Activated T-cell treated with anti-CD3 and anti-CD28 coated beads, Interleukin-2, amount 50 U/mL, for 72 hours (primary cell): ENCODE measurements at regions not wholly inside any gene's neighbourhood (a gene's known extent, or its start where the extent isn't known, plus 50 kb on each side); places are given as distances from the start of the nearest gene placed in this dataset.

ENCODE experiments used
- ATAC-seq, 2 donors: fragments of 150-1000 bp; cut with Tn5 transposase; replicated peaks in 1 of 2; 2 replicates each; pipeline ENCODE4 v1.10.0; 2021; ENCODE audit warnings: moderate library complexity in 2 of 2, mild to moderate bottlenecking in 1 of 2
- DNase-seq, 2 donors: peaks; one replicate each; pipeline ENCODE4 v3.0.0; 2021 to 2022; ENCODE audit warnings: mixed read lengths in 1 of 2
- H3K27ac Mint-ChIP-seq: one replicate; pipeline ENCODE4 v1.8.0; 2022; ENCODE audit warnings: mild to moderate bottlenecking, moderate library complexity, mixed read lengths
- H3K27me3 Mint-ChIP-seq: one replicate; pipeline ENCODE4 v1.8.0; 2022; ENCODE audit warnings: low read depth, mixed read lengths
- H3K36me3 Mint-ChIP-seq, 2 donors: one replicate each; pipeline ENCODE4 v1.8.0; 2022; ENCODE audit warnings: mixed read lengths in 2 of 2, mild to moderate bottlenecking in 1 of 2; ENCODE audit not compliant: insufficient read depth in 2 of 2
- H3K4me1 Mint-ChIP-seq: one replicate; pipeline ENCODE4 v1.8.0; 2022; ENCODE audit warnings: low read depth, mixed read lengths
- H3K4me3 Mint-ChIP-seq, 2 donors: one replicate each; pipeline ENCODE4 v1.8.0; 2022; ENCODE audit warnings: mild to moderate bottlenecking in 2 of 2, mixed read lengths in 2 of 2, moderate library complexity in 2 of 2
- H3K9me3 Mint-ChIP-seq, 2 donors: one replicate each; pipeline ENCODE4 v1.8.0; 2022; ENCODE audit warnings: mixed read lengths in 2 of 2

DNA sequence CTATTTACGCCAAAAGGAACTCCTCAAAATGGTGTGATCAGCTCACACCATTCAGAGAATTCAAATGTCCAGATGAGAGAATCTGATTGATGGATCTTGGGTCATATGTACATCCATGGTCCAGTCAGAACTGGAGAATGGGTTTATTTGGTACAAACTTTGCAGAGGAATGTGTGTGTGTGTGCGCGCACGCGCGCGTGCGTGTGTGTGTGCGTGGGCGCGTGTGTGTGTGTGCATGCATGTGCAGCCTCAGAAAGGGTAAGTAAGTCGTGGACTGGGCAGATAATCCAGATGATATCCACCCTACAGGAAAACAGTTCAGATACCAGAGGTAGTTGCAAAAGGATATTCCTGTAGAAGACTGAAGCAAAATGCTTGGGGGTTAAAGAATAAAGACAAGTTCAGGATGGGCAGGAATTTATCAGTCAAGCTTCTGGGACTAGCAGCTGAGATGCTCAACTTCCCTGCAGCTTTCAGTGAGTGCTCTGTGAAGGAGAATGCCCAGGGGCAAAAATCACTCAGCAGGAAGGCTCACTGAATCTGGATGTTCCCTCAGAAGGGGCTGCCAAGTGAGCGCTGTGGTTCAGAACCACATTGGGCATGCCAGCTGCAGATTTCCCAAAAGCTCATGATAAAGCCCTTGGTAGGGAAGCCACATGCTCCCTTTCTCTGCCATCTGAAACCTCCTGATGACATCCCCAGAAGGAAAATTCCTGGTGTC, 440.5 kb upstream of the SGCD start:
- Mint-ChIP-seq H3K9me3 (no peaks in the 10 kb centered on the region), H3K4me1 (no peaks in the 10 kb centered on the region)

DNA sequence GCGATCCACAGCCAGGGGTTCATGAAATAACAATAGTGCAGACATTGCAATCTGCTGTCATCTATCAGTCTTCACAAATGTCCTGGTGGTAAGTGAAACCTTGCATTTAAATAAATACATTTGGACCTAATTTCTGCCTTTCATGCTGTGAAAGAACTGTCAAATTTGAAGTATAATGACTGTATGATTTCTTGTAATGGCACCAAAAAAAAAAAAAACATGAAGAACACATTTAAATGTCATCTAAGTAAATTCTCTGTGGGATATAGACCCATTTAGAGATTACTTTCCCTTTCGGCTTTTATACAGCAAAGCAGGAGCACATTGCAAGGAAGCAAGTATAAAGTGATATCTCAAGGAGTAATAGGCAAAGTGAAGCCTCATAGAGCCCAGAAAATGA, 431.5 kb upstream of the SGCD start:
- Mint-ChIP-seq H3K27me3 (peaks cover 5% of the 10 kb centered on the region), H3K4me1 (no peaks in the 10 kb centered on the region), H3K27ac (no peak overlapping the region), H3K36me3 (no peaks in the 10 kb centered on the region), H3K9me3 (no peaks in the 10 kb centered on the region), H3K4me3 (no peak overlapping the region)
- no peak for ATAC-seq
- no peak for DNase-seq

More for the DNA sequence above, 440.5 kb upstream of the SGCD start:
- H3K4me3 Mint-ChIP-seq = no peak overlapping the region
- H3K36me3 Mint-ChIP-seq = no peaks in the 10 kb centered on the region
- peaks cover 9% of the 10 kb centered on the region for H3K27me3 Mint-ChIP-seq
- no peak overlapping the region for H3K27ac Mint-ChIP-seq
- ATAC-seq (no peak), DNase-seq (no peak)

DNA sequence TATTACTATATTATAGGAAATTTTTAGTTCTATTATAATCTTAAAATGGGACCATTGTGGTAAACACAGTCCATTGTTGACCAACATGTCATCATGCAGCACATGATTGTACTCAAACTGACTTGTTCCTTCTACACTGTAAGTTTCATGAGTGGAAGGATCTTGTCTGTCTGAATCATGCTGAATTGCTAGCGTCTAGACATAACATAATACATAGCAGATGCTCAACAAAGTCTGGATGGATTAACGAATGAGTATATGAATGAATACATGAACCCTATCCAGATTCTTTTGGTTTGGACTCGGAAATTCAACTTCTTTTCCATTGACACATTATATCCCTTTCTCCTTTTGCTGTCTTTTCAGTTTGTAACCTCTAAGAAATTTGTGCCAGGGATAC, 429.2 kb upstream of the SGCD start:
- no peaks in the 10 kb centered on the region for H3K4me1 Mint-ChIP-seq
- peaks cover 3% of the 10 kb centered on the region for H3K27me3 Mint-ChIP-seq
- H3K36me3 Mint-ChIP-seq = no peaks in the 10 kb centered on the region
- H3K4me3 Mint-ChIP-seq = no peak overlapping the region
- H3K27ac Mint-ChIP-seq = no peak overlapping the region
- DNase-seq (no peak), ATAC-seq (no peak)
- no peaks in the 10 kb centered on the region for H3K9me3 Mint-ChIP-seq

DNA sequence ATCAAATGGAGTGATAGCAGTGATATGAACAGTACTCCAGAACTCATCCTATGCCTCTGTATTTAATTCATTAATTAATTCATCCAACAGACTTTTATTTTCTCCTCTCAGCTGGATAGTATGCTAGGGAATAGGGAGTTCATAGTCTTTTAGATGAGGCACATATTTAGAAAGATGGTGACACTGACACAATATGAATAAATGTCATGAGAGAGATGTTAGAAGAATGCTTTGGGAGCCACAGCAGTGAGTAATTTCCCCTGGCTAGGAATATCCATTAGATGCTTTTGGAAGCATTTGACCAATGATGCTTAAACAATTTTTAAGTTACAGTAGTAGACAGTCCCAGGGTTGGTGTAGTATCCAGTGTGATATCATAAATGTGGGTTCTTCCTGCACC, 428.7 kb upstream of the SGCD start:
- H3K27me3 Mint-ChIP-seq = peaks cover 9% of the 10 kb centered on the region

DNA sequence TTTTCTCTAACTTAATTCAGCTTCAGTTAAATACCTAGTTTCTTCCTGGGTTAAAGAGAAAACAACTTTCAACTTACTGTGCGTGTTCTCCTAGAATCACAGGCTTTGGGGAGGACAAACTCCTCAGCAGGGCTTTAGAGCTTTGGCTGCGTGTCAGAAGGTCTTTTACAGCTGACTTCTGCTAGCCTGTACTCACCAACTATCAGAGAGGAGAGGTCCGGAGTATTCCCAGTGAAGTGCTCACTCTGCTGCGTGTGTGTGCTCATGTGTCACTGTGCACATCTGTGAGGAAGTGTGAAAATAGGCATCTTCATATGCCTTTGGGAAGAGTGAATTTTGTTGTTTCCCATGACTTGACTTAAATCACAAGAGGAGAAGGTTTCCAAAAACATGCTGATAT, 423.2 kb upstream of the SGCD start:
- H3K36me3 Mint-ChIP-seq = no peaks in the 10 kb centered on the region
- no peak overlapping the region for H3K27ac Mint-ChIP-seq
- peaks cover 10% of the 10 kb centered on the region for H3K27me3 Mint-ChIP-seq
- ATAC-seq (no peak), DNase-seq (no peak)
- H3K4me1 Mint-ChIP-seq = no peaks in the 10 kb centered on the region
- no peak overlapping the region for H3K4me3 Mint-ChIP-seq
- no peaks in the 10 kb centered on the region for H3K9me3 Mint-ChIP-seq

More for the DNA sequence above, 428.7 kb upstream of the SGCD start:
- H3K4me3 Mint-ChIP-seq = no peak overlapping the region
- no peaks in the 10 kb centered on the region for H3K36me3 Mint-ChIP-seq
- DNase-seq (no peak), ATAC-seq (no peak)
- H3K27ac Mint-ChIP-seq = no peak overlapping the region
- no peaks in the 10 kb centered on the region for H3K9me3 Mint-ChIP-seq
- H3K4me1 Mint-ChIP-seq = no peaks in the 10 kb centered on the region

DNA sequence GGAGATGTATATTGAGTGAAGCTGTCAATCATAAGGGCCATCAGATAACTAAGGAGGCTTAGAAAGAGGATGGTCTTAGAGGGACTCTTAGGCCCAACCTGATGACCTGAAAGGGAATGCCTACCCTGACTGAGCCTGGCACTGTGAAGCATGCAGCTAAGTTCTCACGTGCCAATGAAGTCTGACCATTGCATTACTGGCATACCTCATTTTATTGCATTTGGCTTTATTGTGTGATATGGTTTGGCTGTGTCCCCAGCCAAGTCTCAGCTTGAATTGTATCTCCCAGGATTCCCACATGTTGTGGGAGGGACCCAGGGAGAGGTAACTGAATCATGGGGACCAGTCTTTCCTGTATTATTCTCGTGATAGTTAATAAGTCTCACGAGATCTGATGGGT, 421.6 kb upstream of the SGCD start:
- no peak overlapping the region for H3K4me3 Mint-ChIP-seq
- no peaks in the 10 kb centered on the region for H3K4me1 Mint-ChIP-seq
- H3K27ac Mint-ChIP-seq = no peak overlapping the region
- DNase-seq = no peak
- H3K9me3 Mint-ChIP-seq = no peaks in the 10 kb centered on the region
- ATAC-seq = no peak
- H3K36me3 Mint-ChIP-seq = no peaks in the 10 kb centered on the region
- peaks cover 10% of the 10 kb centered on the region for H3K27me3 Mint-ChIP-seq

DNA sequence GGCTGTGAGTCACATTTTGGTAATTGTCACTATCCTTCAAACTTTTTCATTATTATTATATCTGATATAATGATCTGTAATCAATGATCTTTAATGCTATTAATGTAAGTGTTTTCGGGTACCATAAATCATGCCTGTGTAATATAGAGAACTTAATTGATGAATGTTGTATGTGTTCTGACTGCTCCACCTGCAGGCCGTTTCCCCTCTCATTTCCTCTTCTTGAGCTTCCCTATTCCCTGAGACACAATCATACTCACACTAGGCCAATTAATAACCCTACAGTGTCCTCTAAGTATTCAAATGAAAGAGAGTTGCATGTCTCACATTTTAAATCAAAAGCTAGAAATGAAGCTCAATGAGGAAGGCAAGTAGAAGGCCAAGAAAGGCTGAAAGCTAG, 420.9 kb upstream of the SGCD start:
- H3K4me1 Mint-ChIP-seq = no peaks in the 10 kb centered on the region
- no peak for DNase-seq
- H3K27me3 Mint-ChIP-seq = peaks cover 10% of the 10 kb centered on the region
- H3K9me3 Mint-ChIP-seq = no peaks in the 10 kb centered on the region
- H3K36me3 Mint-ChIP-seq = no peaks in the 10 kb centered on the region
- no peak for ATAC-seq
- no peak overlapping the region for H3K4me3 Mint-ChIP-seq
- H3K27ac Mint-ChIP-seq = no peak overlapping the region

DNA sequence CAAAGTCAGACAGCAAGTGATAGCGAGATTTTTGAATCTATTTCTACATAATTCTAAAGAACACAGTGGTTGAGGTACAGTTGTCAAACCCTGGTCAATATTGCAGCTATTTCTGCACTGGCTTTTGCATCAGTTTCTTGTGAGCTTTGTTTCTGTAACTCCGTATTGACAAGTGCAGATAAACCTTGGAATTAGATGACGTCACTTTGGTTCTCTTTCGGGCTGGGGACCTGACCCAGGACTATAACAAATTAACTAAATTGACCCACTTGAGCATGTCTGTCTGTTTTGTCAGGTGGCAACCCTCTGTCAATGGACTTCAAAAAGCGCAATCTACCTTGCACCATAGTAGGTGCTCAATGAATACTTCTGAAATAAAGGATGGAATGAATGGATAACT, 418.4 kb upstream of the SGCD start:
- Mint-ChIP-seq H3K36me3 (no peaks in the 10 kb centered on the region), H3K4me1 (no peaks in the 10 kb centered on the region), H3K9me3 (no peaks in the 10 kb centered on the region), H3K4me3 (no peak overlapping the region), H3K27me3 (peaks cover 16% of the 10 kb centered on the region), H3K27ac (no peak overlapping the region)
- ATAC-seq (no peak), DNase-seq (no peak)

DNA sequence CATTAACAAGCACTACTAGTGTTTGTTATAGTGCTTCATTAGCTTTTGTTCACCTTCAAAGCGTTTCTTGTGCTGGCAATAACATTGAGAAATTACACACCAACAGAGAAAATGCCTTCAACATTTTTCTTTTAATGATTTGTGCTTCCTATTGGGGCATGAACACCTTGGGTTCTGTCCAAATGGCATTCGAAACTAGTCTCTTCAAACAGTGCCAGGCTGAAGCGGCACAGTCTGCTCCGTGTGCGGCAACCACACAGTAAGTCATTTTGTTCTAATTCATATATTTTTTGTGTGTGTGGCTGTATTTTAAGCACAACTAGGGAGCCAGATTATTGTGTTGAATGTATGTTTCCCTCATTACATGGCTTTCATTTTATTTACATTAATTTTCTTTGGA, 414.7 kb upstream of the SGCD start:
- no peak overlapping the region for H3K4me3 Mint-ChIP-seq
- H3K36me3 Mint-ChIP-seq = no peaks in the 10 kb centered on the region
- ATAC-seq = no peak
- peaks cover 16% of the 10 kb centered on the region for H3K27me3 Mint-ChIP-seq
- no peaks in the 10 kb centered on the region for H3K4me1 Mint-ChIP-seq
- no peaks in the 10 kb centered on the region for H3K9me3 Mint-ChIP-seq
- DNase-seq = no peak
- H3K27ac Mint-ChIP-seq = no peak overlapping the region

DNA sequence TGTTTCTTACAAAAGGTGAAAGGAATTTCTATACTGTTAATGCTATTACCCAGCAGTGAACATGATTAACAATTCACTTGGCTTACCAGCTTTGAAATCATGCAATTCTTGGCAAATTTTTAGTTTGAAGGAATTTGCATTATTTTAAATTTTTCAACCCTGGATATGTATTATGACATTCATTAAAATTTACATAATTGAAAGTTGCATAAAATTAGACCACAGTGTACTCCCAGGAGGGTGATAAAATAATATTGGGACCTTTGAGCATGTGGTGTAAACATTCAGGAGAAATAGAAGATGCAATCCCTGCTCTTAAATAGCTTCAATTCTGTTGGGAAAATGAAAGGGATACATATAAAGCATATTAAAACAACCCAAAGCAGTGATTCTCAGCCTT, 412.2 kb upstream of the SGCD start:
- Mint-ChIP-seq H3K9me3 (no peaks in the 10 kb centered on the region), H3K27ac (no peak overlapping the region), H3K27me3 (peaks cover 18% of the 10 kb centered on the region), H3K4me1 (no peaks in the 10 kb centered on the region), H3K4me3 (no peak overlapping the region), H3K36me3 (no peaks in the 10 kb centered on the region)
- DNase-seq = no peak
- ATAC-seq = no peak

DNA sequence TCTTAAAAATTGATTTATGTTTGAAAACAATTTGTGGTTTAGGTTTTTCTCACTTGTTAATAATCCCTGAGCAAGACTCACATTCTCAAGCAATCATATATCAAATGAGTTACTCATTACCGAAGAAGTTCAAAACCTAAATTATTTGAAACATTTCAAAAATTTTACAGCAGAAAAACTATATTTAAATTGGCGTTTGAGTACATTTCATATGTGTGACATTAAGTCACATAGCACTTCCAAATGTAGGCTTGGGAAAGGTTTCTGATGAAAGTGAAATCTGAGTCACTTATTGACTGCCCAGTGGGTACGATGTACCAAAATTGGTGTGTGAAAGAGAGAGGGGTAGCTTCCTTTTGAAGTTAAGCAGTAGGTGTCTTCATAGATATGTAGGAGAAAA, 411.4 kb upstream of the SGCD start:
- no peak for ATAC-seq
- Mint-ChIP-seq H3K27me3 (peaks cover 26% of the 10 kb centered on the region), H3K4me1 (no peaks in the 10 kb centered on the region), H3K36me3 (no peaks in the 10 kb centered on the region), H3K9me3 (no peaks in the 10 kb centered on the region), H3K27ac (no peak overlapping the region), H3K4me3 (no peak overlapping the region)
- DNase-seq = no peak

DNA sequence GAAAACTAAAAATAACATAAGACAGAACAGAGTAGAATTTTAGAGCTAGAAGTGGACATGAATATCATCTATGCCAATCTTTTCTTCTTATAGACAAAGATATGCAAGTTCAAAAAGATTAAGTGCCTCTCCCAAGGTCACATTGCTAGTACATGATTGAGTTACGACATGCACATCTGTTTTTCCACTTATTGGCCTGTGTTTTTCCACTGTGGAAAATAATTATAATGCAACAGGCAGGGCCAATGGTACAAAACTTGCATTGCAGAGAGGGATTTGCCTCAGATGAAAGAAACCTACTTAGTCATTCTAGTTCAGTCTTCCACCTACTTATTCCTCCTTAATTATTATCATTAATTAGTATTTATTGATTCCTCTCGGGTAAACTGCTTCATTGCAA, 407.8 kb upstream of the SGCD start:
- Mint-ChIP-seq H3K4me3 (no peak overlapping the region), H3K27ac (no peak overlapping the region)

DNA sequence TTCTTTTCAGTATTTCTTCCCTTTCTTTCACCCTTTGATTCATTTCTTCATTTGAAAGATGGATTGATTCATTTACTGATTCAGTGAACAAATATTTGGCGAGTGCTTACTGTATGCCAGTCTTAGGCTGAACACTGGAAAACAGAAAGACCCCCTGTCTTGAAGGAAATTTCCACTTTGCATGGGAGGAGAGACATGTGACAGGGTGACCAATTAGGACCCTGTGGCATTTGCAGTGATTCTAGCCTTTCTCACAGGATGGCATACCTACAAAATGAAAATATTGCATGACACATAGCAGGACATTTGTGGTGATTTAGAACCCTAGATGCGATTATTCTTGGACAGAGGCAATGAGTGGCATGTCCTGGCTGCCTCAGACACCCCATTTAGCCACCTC, 407.2 kb upstream of the SGCD start:
- Mint-ChIP-seq H3K4me3 (no peak overlapping the region), H3K36me3 (no peaks in the 10 kb centered on the region), H3K27ac (no peak overlapping the region), H3K27me3 (peaks cover 33% of the 10 kb centered on the region), H3K9me3 (peaks cover 0 to 1% of the 10 kb centered on the region in 2 donors), H3K4me1 (no peaks in the 10 kb centered on the region)
- ATAC-seq (no peak), DNase-seq (no peak)

More for the DNA sequence above, 407.8 kb upstream of the SGCD start:
- ATAC-seq (no peak), DNase-seq (no peak)
- H3K9me3 Mint-ChIP-seq = no peaks in the 10 kb centered on the region
- H3K4me1 Mint-ChIP-seq = no peaks in the 10 kb centered on the region
- H3K27me3 Mint-ChIP-seq = peaks cover 29% of the 10 kb centered on the region
- H3K36me3 Mint-ChIP-seq = no peaks in the 10 kb centered on the region

DNA sequence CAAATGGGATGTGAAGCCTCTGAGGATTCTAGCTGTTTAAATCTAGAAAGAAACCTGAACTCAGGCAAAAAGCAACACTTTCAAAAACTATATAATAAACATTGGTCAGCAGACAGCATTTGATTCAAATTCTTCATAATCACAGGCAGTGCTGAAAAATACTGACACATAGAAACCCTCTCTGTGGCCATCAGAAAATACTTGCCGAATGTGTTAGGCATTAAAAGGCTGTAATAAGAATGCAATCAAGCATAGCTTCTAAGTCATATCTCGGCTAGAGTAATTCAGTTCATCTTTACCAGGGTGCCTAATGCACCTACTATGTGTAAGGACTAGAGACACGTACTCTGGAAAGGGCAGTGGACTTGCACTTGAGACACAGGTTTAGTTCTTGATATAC, 405.3 kb upstream of the SGCD start:
- H3K36me3 Mint-ChIP-seq = no peaks in the 10 kb centered on the region
- H3K4me3 Mint-ChIP-seq = no peak overlapping the region
- H3K9me3 Mint-ChIP-seq = peaks cover 0 to 1% of the 10 kb centered on the region in 2 donors
- DNase-seq (no peak), ATAC-seq (no peak)
- no peaks in the 10 kb centered on the region for H3K4me1 Mint-ChIP-seq
- H3K27ac Mint-ChIP-seq = no peak overlapping the region
- peaks cover 33% of the 10 kb centered on the region for H3K27me3 Mint-ChIP-seq
